ENCODE measurements at regions not wholly inside any gene's neighbourhood (a gene's known extent, or its start where the extent isn't known, plus 50 kb on each side); places are given as distances from the start of the nearest gene placed in this dataset.

DNA sequence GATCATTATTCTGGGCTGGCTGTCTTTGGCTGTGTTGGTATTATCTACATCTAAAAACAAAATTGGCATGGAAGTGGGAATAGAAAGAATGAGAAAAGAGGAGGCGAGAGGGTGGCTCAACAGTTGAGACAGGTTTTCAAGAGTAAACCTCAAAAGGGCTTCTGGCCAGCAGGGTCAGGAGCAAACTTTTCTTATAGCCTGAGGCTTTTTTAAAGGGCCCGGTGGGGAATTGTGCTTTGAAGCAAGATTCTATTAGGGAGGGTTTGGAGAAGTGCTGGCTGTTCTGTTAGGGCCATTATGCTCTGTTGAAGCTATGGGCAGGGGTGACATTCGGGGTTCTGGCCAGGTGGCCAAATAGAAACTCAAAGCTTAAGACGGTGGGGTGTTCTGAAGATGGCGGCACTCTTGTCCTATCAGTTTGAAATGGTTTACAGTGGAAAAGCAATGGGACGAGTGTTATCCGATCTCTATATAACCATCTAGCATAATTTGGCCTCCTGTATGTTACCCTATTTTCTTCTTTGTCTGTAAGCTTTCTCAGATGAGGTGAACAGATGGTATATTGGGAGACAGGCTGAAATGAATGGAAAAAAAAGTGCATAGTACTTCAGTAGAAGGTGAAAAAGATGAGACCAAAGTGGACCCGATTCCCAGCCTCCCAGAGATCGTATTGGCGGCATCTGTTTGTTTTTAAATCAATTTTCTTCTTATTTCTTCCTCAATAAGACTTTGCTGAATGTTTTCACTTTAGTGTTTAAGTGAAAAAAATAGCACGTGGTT, 132.1 kb upstream of the CNR1 start:
- Histone ChIP-seq H3K4me2 (ENCODE audit: control insufficient read depth, insufficient read depth) (no peak overlapping the region), H3K9ac (ENCODE audit: control insufficient read depth, insufficient read depth, low read length) (no peak overlapping the region), H3K36me3 (ENCODE audit: control insufficient read depth in 2 of 2, insufficient read depth in 2 of 2, low read length in 1 of 2) (no peaks in the 10 kb centered on the region), H2AFZ (ENCODE audit: control insufficient read depth, low read depth, low read length) (no peak overlapping the region), H4K20me1 (ENCODE audit: control insufficient read depth, insufficient read depth) (no peaks in the 10 kb centered on the region), H3K9me3 (replicated peaks; ENCODE audit: control insufficient read depth, insufficient read depth, low read length) (no peaks in the 10 kb centered on the region), H3K4me1 (ENCODE audit: control insufficient read depth, insufficient read depth, low read length) (no peaks in the 10 kb centered on the region), H3K79me2 (ENCODE audit: control insufficient read depth, insufficient read depth, low read length) (no peaks in the 10 kb centered on the region), H3K27ac (ENCODE audit: control insufficient read depth, insufficient read depth) (no peak overlapping the region), H3K27me3 (replicated peaks in 1 of 2; ENCODE audit: control insufficient read depth in 2 of 2, insufficient read depth in 2 of 2, low read length in 1 of 2) (no peaks in the 10 kb centered on the region), H3K4me3 (no peak overlapping the region)
- CTCF ChIA-PET: interaction anchor here (0.6 kb wide), 1 partner anchor 72 kb away, joined by 4 read pairs; no protein-coding TSS in a partner anchor
- in situ Hi-C loops (cut with MboI): no loop called here
- WGBS (ENCODE audit: insufficient coverage, insufficient replicate concordance, low lambda C conversion rate, missing lambda C conversion rate): 52% methylated on average over 11 of the region's 11 CpGs
- RAD21 ChIA-PET (ENCODE audit: unreplicated experiment): no interaction called here
- SMC1A ChIA-PET (ENCODE audit: uncharacterized antibody, unreplicated experiment): interaction anchor here (1.1 to 1.5 kb wide), 3 partner anchors 10 to 51 kb away, joined by 3 read pairs; no protein-coding TSS in a partner anchor
- FAIRE-seq (no peak), DNase-seq (ENCODE audit: low read depth, low spot score) (no peak), ATAC-seq (no peak)
- POLR2A ChIA-PET: no interaction called here
- BruUV-seq (replicated peaks): no TSS peak
- TF ChIP-seq HDAC2 (IDR thresholded peaks at IDR 0.05): no peak
- intact Hi-C loops (cut with micrococcal nuclease; ENCODE audit: unreplicated experiment): no loop called here

DNA sequence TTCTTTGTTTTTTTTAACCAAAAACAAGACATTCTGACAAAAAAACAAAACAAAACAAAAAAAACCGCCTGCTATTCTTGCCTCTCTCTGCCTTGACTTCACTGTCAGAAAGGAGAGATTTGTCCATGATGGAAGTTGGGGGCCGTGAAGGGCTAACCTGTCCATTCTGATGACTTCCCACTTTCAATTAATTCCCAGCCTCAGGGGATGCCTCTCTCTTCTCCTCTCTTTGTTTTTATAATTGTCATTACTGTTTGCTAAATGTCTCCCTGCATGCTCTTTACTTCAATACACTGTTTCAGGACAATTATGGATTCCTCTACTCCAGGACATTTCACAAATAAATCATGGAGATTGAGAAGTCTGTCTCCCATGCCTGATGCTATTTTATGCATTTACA, 130.5 kb upstream of the CNR1 start:
- Histone ChIP-seq H4K20me1 (ENCODE audit: control insufficient read depth, insufficient read depth) (no peaks in the 10 kb centered on the region), H3K4me2 (ENCODE audit: control insufficient read depth, insufficient read depth) (no peak overlapping the region), H3K27ac (ENCODE audit: control insufficient read depth, insufficient read depth) (no peak overlapping the region), H3K36me3 (ENCODE audit: control insufficient read depth in 2 of 2, insufficient read depth in 2 of 2, low read length in 1 of 2) (no peaks in the 10 kb centered on the region), H3K9ac (ENCODE audit: control insufficient read depth, insufficient read depth, low read length) (no peak overlapping the region), H3K4me3 (no peak overlapping the region), H2AFZ (ENCODE audit: control insufficient read depth, low read depth, low read length) (no peak overlapping the region), H3K27me3 (replicated peaks in 1 of 2; ENCODE audit: control insufficient read depth in 2 of 2, insufficient read depth in 2 of 2, low read length in 1 of 2) (no peaks in the 10 kb centered on the region), H3K9me3 (replicated peaks; ENCODE audit: control insufficient read depth, insufficient read depth, low read length) (no peaks in the 10 kb centered on the region; the same call in 2 of the 3 replicates), H3K79me2 (ENCODE audit: control insufficient read depth, insufficient read depth, low read length) (no peaks in the 10 kb centered on the region), H3K4me1 (ENCODE audit: control insufficient read depth, insufficient read depth, low read length) (no peaks in the 10 kb centered on the region)
- no TSS peak for BruUV-seq (replicated peaks)
- ChIA-PET RAD21 (ENCODE audit: unreplicated experiment) (no interaction called here), SMC1A (ENCODE audit: uncharacterized antibody, unreplicated experiment) (interaction anchor here (0.9 to 1.5 kb wide), 3 partner anchors 8 to 15 kb away, joined by 3 to 4 read pairs (median 3); no protein-coding TSS in a partner anchor), CTCF (interaction anchor here (1.2 kb wide), 1 partner anchor 8 kb away, joined by 3 read pairs; no protein-coding TSS in a partner anchor), POLR2A (no interaction called here)
- intact Hi-C loops (cut with micrococcal nuclease; ENCODE audit: unreplicated experiment) (no loop called here), in situ Hi-C loops (cut with MboI) (no loop called here)
- FAIRE-seq: no peak
- no peak for ATAC-seq
- DNase-seq (ENCODE audit: low read depth, low spot score): no peak
- WGBS (ENCODE audit: insufficient coverage, insufficient replicate concordance, low lambda C conversion rate, missing lambda C conversion rate): 30% methylated on average over 2 of the region's 2 CpGs
- TF ChIP-seq SP1 (IDR thresholded peaks at IDR 0.05; ENCODE audit: low read depth, low read length) (no peak), RAD51 (IDR thresholded peaks at IDR 0.05) (no peak), ZNF274 (IDR thresholded peaks at IDR 0.05; ENCODE audit: insufficient read depth, insufficient read length) (no peak), ZBED1 (IDR thresholded peaks at IDR 0.05; ENCODE audit: borderline replicate concordance) (no peak), MXI1 (IDR thresholded peaks at IDR 0.05; ENCODE audit: low read depth, low read length) (no peak), HDAC2 (IDR thresholded peaks at IDR 0.05) (no peak), BMI1 (IDR thresholded peaks at IDR 0.05; ENCODE audit: borderline replicate concordance) (no peak), IKZF1 (conservative IDR thresholded peaks at IDR 0.05) (no peak), SRF (IDR thresholded peaks at IDR 0.05; ENCODE audit: low read depth in 2 of 2, low read length in 2 of 2) (no peak), JUND (IDR thresholded peaks at IDR 0.05; ENCODE audit: low read depth, low read length) (no peak), ZNF207 (IDR thresholded peaks at IDR 0.05; ENCODE audit: borderline replicate concordance) (no peak), ZZZ3 (IDR thresholded peaks at IDR 0.05; ENCODE audit: control insufficient read depth, insufficient read length, low read depth) (no peak), ASH2L (IDR thresholded peaks at IDR 0.05; ENCODE audit: borderline replicate concordance, low read depth) (no peak)
- TF ChIP-seq, protein P1, sequence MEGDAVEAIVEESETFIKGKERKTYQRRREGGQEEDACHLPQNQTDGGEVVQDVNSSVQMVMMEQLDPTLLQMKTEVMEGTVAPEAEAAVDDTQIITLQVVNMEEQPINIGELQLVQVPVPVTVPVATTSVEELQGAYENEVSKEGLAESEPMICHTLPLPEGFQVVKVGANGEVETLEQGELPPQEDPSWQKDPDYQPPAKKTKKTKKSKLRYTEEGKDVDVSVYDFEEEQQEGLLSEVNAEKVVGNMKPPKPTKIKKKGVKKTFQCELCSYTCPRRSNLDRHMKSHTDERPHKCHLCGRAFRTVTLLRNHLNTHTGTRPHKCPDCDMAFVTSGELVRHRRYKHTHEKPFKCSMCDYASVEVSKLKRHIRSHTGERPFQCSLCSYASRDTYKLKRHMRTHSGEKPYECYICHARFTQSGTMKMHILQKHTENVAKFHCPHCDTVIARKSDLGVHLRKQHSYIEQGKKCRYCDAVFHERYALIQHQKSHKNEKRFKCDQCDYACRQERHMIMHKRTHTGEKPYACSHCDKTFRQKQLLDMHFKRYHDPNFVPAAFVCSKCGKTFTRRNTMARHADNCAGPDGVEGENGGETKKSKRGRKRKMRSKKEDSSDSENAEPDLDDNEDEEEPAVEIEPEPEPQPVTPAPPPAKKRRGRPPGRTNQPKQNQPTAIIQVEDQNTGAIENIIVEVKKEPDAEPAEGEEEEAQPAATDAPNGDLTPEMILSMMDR (IDR thresholded peaks at IDR 0.05 in 2 of 3, conservative IDR thresholded peaks at IDR 0.05 in 1 of 3; ENCODE audit: control insufficient read depth in 2 of 3, extremely low read depth in 1 of 3, insufficient read depth in 1 of 3, low read depth in 3 of 3, low read length in 3 of 3): no peak
- TF ChIP-seq, protein P2, sequence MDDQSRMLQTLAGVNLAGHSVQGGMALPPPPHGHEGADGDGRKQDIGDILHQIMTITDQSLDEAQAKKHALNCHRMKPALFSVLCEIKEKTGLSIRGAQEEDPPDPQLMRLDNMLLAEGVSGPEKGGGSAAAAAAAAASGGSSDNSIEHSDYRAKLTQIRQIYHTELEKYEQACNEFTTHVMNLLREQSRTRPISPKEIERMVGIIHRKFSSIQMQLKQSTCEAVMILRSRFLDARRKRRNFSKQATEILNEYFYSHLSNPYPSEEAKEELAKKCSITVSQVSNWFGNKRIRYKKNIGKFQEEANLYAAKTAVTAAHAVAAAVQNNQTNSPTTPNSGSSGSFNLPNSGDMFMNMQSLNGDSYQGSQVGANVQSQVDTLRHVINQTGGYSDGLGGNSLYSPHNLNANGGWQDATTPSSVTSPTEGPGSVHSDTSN (IDR thresholded peaks at IDR 0.05; ENCODE audit: insufficient replicate concordance, low read depth, low read length): no peak
